ENCODE measurements at regions not wholly inside any gene's neighbourhood (a gene's known extent, or its start where the extent isn't known, plus 50 kb on each side); places are given as distances from the start of the nearest gene placed in this dataset.
"Not testable (repeated sequence)": the region's sequence is repeated elsewhere in the genome, so short reads cannot be mapped to it uniquely, and the experiment has no call there.

DNA sequence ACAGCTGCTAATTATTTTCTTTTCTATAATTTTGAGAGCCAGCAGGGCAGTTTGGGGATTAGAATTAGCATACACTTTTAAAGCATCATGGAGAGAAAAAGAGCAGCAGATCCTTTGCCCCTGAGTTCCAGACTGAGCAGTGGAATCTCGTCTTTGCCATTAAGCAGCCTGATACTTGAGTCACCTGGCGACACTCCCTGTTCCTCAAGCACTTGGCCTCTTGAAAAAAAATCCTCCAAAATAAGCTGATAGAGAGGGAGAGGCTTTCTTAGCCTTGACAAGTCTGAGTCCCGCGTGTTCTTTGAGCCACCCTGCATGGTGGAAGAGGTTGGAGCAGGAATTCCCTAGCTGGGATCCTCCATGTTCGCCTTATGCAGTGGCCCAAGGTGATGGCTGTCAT is 398.3 kb downstream of the IRX2 start:
- no peak overlapping the region for H3K27ac ChIP-seq
- TF ChIP-seq, protein P1, sequence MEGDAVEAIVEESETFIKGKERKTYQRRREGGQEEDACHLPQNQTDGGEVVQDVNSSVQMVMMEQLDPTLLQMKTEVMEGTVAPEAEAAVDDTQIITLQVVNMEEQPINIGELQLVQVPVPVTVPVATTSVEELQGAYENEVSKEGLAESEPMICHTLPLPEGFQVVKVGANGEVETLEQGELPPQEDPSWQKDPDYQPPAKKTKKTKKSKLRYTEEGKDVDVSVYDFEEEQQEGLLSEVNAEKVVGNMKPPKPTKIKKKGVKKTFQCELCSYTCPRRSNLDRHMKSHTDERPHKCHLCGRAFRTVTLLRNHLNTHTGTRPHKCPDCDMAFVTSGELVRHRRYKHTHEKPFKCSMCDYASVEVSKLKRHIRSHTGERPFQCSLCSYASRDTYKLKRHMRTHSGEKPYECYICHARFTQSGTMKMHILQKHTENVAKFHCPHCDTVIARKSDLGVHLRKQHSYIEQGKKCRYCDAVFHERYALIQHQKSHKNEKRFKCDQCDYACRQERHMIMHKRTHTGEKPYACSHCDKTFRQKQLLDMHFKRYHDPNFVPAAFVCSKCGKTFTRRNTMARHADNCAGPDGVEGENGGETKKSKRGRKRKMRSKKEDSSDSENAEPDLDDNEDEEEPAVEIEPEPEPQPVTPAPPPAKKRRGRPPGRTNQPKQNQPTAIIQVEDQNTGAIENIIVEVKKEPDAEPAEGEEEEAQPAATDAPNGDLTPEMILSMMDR (IDR thresholded peaks at IDR 0.05) = no peak

- no peak overlapping the region for H3K27ac ChIP-seq
- TF ChIP-seq, protein P1 (IDR thresholded peaks at IDR 0.05) = no peak
- TF ChIP-seq ZFX (IDR thresholded peaks at IDR 0.05; ENCODE audit: borderline replicate concordance) = no peak
These were observed 399.2 kb downstream of the IRX2 start for GRCh38 chr5:2352101-2352861.

DNA sequence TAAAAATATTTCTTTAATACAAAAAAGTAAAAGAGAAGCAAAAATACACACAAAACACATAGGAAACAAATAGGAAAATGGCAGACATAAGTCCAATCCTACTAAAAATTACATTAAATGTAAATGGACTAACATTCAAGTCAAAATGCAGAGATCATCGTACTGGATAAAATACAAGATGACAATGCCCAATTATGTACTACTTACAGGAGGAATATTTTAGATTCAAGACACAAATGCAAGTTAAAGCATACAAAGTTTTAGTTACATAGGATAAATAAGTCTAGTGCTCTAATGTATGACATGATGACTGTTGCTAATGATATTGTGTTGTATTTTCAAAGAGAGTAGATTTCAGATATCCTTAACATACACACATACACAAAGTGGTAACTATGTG is 401.7 kb downstream of the IRX2 start:
- H3K27ac ChIP-seq = not testable (repeated sequence)

GRCh38 chr5:2338686-2339085 is 412.8 kb downstream of the IRX2 start:
- H3K27ac ChIP-seq = no peak overlapping the region
- TF ChIP-seq, protein P1 (IDR thresholded peaks at IDR 0.05) = no peak
- TF ChIP-seq ZFX (IDR thresholded peaks at IDR 0.05; ENCODE audit: borderline replicate concordance) = no peak

DNA sequence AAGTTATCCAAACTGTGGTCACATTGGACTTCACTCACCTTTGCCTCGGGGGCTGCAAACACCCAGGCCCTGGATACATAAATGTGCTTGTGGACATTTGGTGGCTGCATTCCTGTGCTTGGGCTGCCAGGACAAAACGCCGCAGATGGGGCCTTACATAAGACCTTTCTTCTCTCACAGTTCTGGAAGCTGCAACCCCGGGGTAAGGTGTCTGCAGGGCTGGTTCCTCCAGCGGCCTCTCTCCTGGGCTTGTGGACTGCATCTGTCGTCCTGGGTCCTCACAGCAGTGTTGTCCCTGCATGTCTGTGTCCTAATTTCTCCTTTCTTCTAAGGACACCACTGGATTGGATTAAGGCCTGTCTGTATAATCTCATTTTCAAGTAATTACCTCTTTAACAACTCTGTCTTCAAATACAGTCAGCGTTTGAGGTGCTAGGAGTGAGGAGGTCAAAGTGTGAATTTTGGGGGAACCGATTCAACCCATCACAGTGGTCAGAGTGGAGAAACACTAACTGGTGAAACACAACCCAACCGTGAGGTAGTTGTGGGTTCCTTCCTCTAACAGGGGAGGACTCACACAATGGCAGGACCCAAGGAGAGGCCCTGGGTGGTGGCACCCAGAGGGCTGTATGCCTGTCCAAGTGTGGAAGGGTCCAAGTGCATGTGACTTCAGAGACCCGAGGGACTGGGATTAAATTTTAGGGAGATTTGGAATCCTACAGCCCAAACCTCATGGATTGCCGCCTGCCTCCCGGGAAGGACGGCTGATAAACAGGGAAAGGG is 415.6 kb downstream of the IRX2 start:
- TF ChIP-seq, protein P1 (IDR thresholded peaks at IDR 0.05) = no peak
- TF ChIP-seq ZFX (IDR thresholded peaks at IDR 0.05; ENCODE audit: borderline replicate concordance) = no peak
- H3K27ac ChIP-seq = no peak overlapping the region

DNA sequence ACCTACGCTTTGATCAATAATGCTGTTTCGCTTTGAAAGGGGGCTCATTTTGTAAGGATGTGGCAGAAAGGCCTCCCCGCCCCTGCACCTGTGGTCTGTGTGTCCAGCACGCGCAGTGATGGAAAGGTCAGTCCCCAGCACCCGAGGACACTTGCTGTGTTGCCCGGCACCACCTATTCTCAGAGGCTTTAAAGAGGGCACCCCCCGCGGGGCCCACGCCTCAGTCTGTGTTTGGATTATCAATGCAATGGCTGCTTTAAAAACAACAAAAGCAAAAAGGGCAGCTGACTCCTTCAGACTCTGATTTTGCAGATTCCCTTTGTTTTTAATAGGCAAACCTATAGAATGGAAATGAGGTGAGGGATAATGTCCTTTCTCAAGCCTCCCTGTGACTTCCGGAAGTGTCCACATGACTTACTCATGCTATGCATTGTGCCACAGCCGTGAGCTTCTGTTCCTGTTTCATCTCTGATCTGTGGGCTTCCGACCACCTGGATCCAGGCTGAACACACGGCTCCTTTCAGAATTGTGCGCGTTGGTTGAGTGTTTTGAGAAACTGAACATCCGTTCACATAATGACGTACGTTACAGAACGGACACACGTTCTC is 416.2 kb downstream of the IRX2 start:
- no peak for TF ChIP-seq ZFX (IDR thresholded peaks at IDR 0.05; ENCODE audit: borderline replicate concordance)
- TF ChIP-seq, protein P1 (IDR thresholded peaks at IDR 0.05) = no peak
- H3K27ac ChIP-seq = no peak overlapping the region

- TF ChIP-seq ZFX (IDR thresholded peaks at IDR 0.05; ENCODE audit: borderline replicate concordance) = no peak
- TF ChIP-seq, protein P1 (IDR thresholded peaks at IDR 0.05) = no peak
- H3K27ac ChIP-seq = no peak overlapping the region
These were observed 416.8 kb downstream of the IRX2 start for GRCh38 chr5:2334719-2335118.
